AG04449 (cell line): ENCODE measurements at regions not wholly inside any gene's neighbourhood (a gene's known extent, or its start where the extent isn't known, plus 50 kb on each side); places are given as distances from the start of the nearest gene placed in this dataset.

ENCODE experiments used
- CTCF ChIA-PET: fragments of 350-600 bp; formaldehyde crosslinking; extraction: SDS; loops from one replicate; lab custom pipeline; 2021; ENCODE audit warnings: antibody characterized with exemption; lab: Yijun Ruan, JAX
- POLR2A ChIA-PET: fragments of 400-600, 350-600 bp; formaldehyde crosslinking; extraction: SDS; loops from one replicate; lab custom pipeline; 2020; ENCODE audit warnings: antibody characterized with exemption, inconsistent platforms; lab: Yijun Ruan, JAX
- DNase-seq: peaks from one replicate; pipeline ENCODE4 v3.0.0-alpha.2; 2010; ENCODE audit warnings: low read depth, low spot score
- H3K4me3 ChIP-seq: 2 replicates; pipeline ENCODE4 v1.5.1; 2011; ENCODE audit warnings: low read depth, mild to moderate bottlenecking, control low read depth, low read length
- CTCF ChIP-seq: IDR thresholded peaks from one replicate; pipeline ENCODE4 v1.5.1; 2011; ENCODE audit warnings: mild to moderate bottlenecking, moderate library complexity, low read length, control low read depth, inconsistent platforms; ENCODE audit not compliant: insufficient read depth; ENCODE audit errors: missing control alignments

- TF ChIP-seq CTCF = no peak
- no peak overlapping the region for H3K4me3 ChIP-seq
- POLR2A ChIA-PET = no interaction called here
- CTCF ChIA-PET = no interaction called here
- no peak for DNase-seq
These were observed 261.5 kb upstream of the TENM4 start for GRCh38 chr11:79702303-79702702.

GRCh38 chr11:79699246-79699645 lies 258.4 kb upstream of the TENM4 start:
- no peak for DNase-seq
- ChIA-PET CTCF (interaction anchor here (1.6 kb wide), 1 partner anchor 8 kb away, joined by 4 read pairs; no protein-coding TSS in a partner anchor), POLR2A (no interaction called here)
- no peak overlapping the region for H3K4me3 ChIP-seq
- TF ChIP-seq CTCF = no peak

GRCh38 chr11:79697905-79698304 lies 257.1 kb upstream of the TENM4 start:
- ChIA-PET CTCF (interaction anchor here (1.1 to 1.6 kb wide), 2 partner anchors 10 to 11 kb away, joined by 3 to 4 read pairs; no protein-coding TSS in a partner anchor), POLR2A (no interaction called here)
- no peak overlapping the region for H3K4me3 ChIP-seq
- TF ChIP-seq CTCF = no peak
- no peak for DNase-seq

GRCh38 chr11:79694368-79694767 lies 253.5 kb upstream of the TENM4 start:
- ChIA-PET CTCF (no interaction called here), POLR2A (no interaction called here)
- TF ChIP-seq CTCF = no peak
- no peak overlapping the region for H3K4me3 ChIP-seq
- no peak for DNase-seq

- POLR2A ChIA-PET = no interaction called here
- H3K4me3 ChIP-seq = no peak overlapping the region
- DNase-seq = no peak
- CTCF ChIA-PET = no interaction called here
- TF ChIP-seq CTCF = no peak
These were observed 250.6 kb upstream of the TENM4 start for GRCh38 chr11:79691445-79691844.

- ChIA-PET POLR2A (no interaction called here), CTCF (no interaction called here)
- DNase-seq = no peak
- H3K4me3 ChIP-seq = no peak overlapping the region
- no peak for TF ChIP-seq CTCF
These were observed 246.0 kb upstream of the TENM4 start for GRCh38 chr11:79686703-79687419.
